OCI-LY7 (cell line): ENCODE measurements at regions not wholly inside any gene's neighbourhood (a gene's known extent, or its start where the extent isn't known, plus 50 kb on each side); places are given as distances from the start of the nearest gene placed in this dataset.

Source experiments
- BruUV-seq: library from RNA; stranded (reverse); fragments of 400-500 nt; replicated peaks from 2 replicates; lab custom pipeline; 2021; lab: Mats Ljungman, UMichigan
- CTCF ChIA-PET: fragments of 300-600 bp; sonication (Branson Sonifier 250); formaldehyde crosslinking; loops from one replicate; lab custom pipeline; 2022; ENCODE audit warnings: antibody characterized with exemption; ENCODE audit not compliant: unreplicated experiment; lab: Charles Lee
- POLR2A ChIA-PET: fragments of 300-600 bp; sonication (Branson Sonifier 250); formaldehyde crosslinking; loops from one replicate; lab custom pipeline; 2022; ENCODE audit warnings: antibody characterized with exemption; lab: Charles Lee
- DNase-seq: peaks from one replicate; pipeline ENCODE4 v3.0.0-alpha.2; 2015; ENCODE audit warnings: low spot score
- H2AFZ ChIP-seq: fragments of 200-600 bp; sonication (generic), shearing (Covaris generic); 2 replicates; pipeline ENCODE4 v1.6.1; 2014; ENCODE audit warnings: mild to moderate bottlenecking, antibody characterized with exemption, low read length, moderate library complexity
- H3K27ac ChIP-seq: fragments of 200-600 bp; sonication (generic); 2 replicates; pipeline ENCODE4 v1.5.1; 2014; ENCODE audit warnings: mixed run types, low read depth, mild to moderate bottlenecking, moderate library complexity, low read length, inconsistent platforms; ENCODE audit not compliant: poor library complexity, severe bottlenecking
- H3K36me3 ChIP-seq: fragments of 200-600 bp; sonication (generic); 2 replicates; pipeline ENCODE4 v1.6.1; 2014; ENCODE audit warnings: mild to moderate bottlenecking, antibody characterized with exemption, low read length, moderate library complexity, mixed read lengths; ENCODE audit not compliant: insufficient read depth
- H3K4me1 ChIP-seq: fragments of 200-600 bp; sonication (generic); 2 replicates; pipeline ENCODE4 v1.5.1; 2014; ENCODE audit warnings: mild to moderate bottlenecking, low read length; ENCODE audit not compliant: insufficient read depth, poor library complexity, severe bottlenecking
- H3K4me2 ChIP-seq: fragments of 200-600 bp; sonication (generic); 2 replicates; pipeline ENCODE4 v1.6.1; 2014; ENCODE audit warnings: mild to moderate bottlenecking, low read length
- H3K4me3 ChIP-seq: fragments of 200-600 bp; sonication (generic); 2 replicates; pipeline ENCODE4 v1.5.1; 2014; ENCODE audit warnings: mild to moderate bottlenecking, low read depth, low read length; ENCODE audit not compliant: poor library complexity, severe bottlenecking
- H3K79me2 ChIP-seq: fragments of 200-600 bp; sonication (generic); 2 replicates; pipeline ENCODE4 v1.6.1; 2016; ENCODE audit warnings: low read depth, mild to moderate bottlenecking, low read length, moderate library complexity, mixed read lengths; ENCODE audit not compliant: insufficient read depth
- H3K9me2 ChIP-seq: fragments of 200-600 bp; sonication (generic); 2 replicates; pipeline ENCODE4 v1.6.1; 2016; ENCODE audit warnings: mild to moderate bottlenecking, low read length, mixed read lengths; ENCODE audit not compliant: insufficient read depth
- H3K9me3 ChIP-seq: fragments of 200-600 bp; sonication (generic); 2 replicates; pipeline ENCODE4 v1.6.1; 2014; ENCODE audit warnings: mild to moderate bottlenecking, mixed run types, low read length, mixed read lengths
- H4K20me1 ChIP-seq: fragments of 200-600 bp; sonication (generic); 2 replicates; pipeline ENCODE4 v1.6.1; 2014; ENCODE audit warnings: mild to moderate bottlenecking, antibody characterized with exemption, low read length, moderate library complexity, mixed read lengths; ENCODE audit not compliant: insufficient read depth
- EZH2phosphoT487 ChIP-seq: fragments of 200-600 bp; sonication (generic); IDR thresholded peaks from 2 replicates; pipeline ENCODE4 v1.6.1; 2018; ENCODE audit warnings: low read depth, borderline replicate concordance, mild to moderate bottlenecking, mixed run types, antibody characterized with exemption, low read length, moderate library complexity, mixed read lengths
- intact Hi-C: fragments of 100-400 bp; cut with micrococcal nuclease; formaldehyde crosslinking; loops from one replicate; pipeline ENCODE4 v1.10.0; 2022; ENCODE audit not compliant: unreplicated experiment
- TF ChIP-seq, protein P1 (sequence below): fragments of 200-600 bp; sonication (generic); conservative IDR thresholded peaks from 2 replicates; pipeline ENCODE4 v1.5.1; 2014; ENCODE audit warnings: mild to moderate bottlenecking, antibody characterized with exemption, low read length, moderate library complexity, mixed read lengths

DNA sequence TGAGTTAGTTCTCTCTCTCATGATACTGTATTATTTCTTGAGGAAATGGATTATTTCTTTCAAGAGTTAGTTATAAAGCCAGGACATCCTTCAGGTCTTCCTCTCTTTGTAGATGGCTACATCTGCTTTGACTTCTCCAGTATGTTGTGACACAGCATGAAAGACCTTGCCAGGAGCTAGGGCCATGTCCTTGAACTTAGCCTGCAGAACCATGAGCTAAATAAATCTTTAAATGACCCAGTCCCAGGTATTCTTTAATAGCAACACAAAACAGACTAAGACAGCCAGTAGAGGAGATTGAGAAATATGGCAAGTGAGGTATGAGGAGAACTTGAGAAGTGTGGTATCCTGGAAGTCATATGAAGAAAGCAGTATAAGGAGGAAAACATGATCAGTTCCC lies 214.9 kb upstream of the PPP1R3A start:
- CTCF ChIA-PET, result no interaction called here
- H3K79me2 ChIP-seq, result no peaks in the 10 kb centered on the region
- H3K9me3 ChIP-seq, result no peaks in the 10 kb centered on the region
- H3K9me2 ChIP-seq, result no peaks in the 10 kb centered on the region
- H3K36me3 ChIP-seq, result no peaks in the 10 kb centered on the region
- no peak overlapping the region for H3K4me2 ChIP-seq
- no peak overlapping the region for H3K27ac ChIP-seq
- H4K20me1 ChIP-seq, result no peaks in the 10 kb centered on the region
- intact Hi-C loops, result no loop called here
- no peaks in the 10 kb centered on the region for H3K4me1 ChIP-seq
- TF ChIP-seq, protein P1, sequence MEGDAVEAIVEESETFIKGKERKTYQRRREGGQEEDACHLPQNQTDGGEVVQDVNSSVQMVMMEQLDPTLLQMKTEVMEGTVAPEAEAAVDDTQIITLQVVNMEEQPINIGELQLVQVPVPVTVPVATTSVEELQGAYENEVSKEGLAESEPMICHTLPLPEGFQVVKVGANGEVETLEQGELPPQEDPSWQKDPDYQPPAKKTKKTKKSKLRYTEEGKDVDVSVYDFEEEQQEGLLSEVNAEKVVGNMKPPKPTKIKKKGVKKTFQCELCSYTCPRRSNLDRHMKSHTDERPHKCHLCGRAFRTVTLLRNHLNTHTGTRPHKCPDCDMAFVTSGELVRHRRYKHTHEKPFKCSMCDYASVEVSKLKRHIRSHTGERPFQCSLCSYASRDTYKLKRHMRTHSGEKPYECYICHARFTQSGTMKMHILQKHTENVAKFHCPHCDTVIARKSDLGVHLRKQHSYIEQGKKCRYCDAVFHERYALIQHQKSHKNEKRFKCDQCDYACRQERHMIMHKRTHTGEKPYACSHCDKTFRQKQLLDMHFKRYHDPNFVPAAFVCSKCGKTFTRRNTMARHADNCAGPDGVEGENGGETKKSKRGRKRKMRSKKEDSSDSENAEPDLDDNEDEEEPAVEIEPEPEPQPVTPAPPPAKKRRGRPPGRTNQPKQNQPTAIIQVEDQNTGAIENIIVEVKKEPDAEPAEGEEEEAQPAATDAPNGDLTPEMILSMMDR, result no peak
- no peak for TF ChIP-seq EZH2phosphoT487
- no peak overlapping the region for H3K4me3 ChIP-seq
- no peak overlapping the region for H2AFZ ChIP-seq
- no TSS peak for BruUV-seq
- DNase-seq, result no peak
- POLR2A ChIA-PET, result no interaction called here

DNA sequence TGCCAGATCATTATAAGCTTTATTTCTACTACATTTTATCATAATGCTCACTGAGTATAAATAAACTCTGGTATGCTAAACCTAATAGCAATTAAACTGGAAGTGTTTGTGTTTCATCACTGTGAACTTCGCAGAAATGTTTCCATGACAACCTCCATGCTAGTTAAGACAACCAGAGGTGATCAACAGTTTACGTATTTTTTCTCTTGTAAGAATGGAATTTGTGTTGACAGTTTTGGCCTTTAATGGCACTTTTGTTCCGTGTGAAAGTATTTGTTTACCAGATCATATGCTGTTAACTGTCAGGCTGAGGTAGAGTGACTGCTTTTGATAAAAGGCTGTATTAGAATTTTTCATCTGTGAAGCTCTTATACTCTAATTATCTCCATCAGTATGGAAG lies 212.1 kb upstream of the PPP1R3A start:
- no peaks in the 10 kb centered on the region for H3K9me2 ChIP-seq
- H2AFZ ChIP-seq, result no peak overlapping the region
- intact Hi-C loops, result no loop called here
- no peaks in the 10 kb centered on the region for H3K79me2 ChIP-seq
- POLR2A ChIA-PET, result no interaction called here
- no peak overlapping the region for H3K4me3 ChIP-seq
- TF ChIP-seq, protein P1, result no peak
- TF ChIP-seq EZH2phosphoT487, result no peak
- H4K20me1 ChIP-seq, result no peaks in the 10 kb centered on the region
- H3K4me2 ChIP-seq, result no peak overlapping the region
- H3K4me1 ChIP-seq, result no peaks in the 10 kb centered on the region
- CTCF ChIA-PET, result no interaction called here
- DNase-seq, result no peak
- H3K9me3 ChIP-seq, result no peaks in the 10 kb centered on the region
- BruUV-seq, result no TSS peak
- no peak overlapping the region for H3K27ac ChIP-seq
- H3K36me3 ChIP-seq, result no peaks in the 10 kb centered on the region

DNA sequence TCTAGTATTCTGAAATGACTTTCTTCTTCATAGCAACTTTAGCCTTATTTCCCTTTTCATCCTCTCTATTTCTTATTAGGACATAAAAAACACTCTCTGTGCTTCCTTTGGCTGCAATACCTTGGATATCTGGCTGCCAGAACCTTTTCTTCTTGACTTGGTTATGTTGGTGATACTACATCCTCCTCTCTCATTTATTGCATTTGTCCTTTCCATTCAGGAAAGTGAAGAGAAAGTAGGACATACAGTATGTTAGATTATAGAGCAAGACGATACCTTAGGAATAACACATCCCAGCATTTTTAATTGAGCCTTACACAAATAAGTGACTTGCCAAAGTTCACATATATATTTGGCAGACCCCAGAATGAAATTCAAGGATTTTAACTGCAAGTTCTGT lies 210.1 kb upstream of the PPP1R3A start:
- Histone ChIP-seq H4K20me1 (no peaks in the 10 kb centered on the region), H3K36me3 (no peaks in the 10 kb centered on the region), H3K4me3 (no peak overlapping the region), H2AFZ (no peak overlapping the region), H3K79me2 (no peaks in the 10 kb centered on the region), H3K9me2 (no peaks in the 10 kb centered on the region), H3K4me1 (no peaks in the 10 kb centered on the region), H3K4me2 (no peak overlapping the region), H3K27ac (no peak overlapping the region), H3K9me3 (no peaks in the 10 kb centered on the region)
- intact Hi-C loops, result no loop called here
- BruUV-seq, result no TSS peak
- CTCF ChIA-PET, result no interaction called here
- TF ChIP-seq EZH2phosphoT487, result no peak
- TF ChIP-seq, protein P1, result no peak
- no peak for DNase-seq
- POLR2A ChIA-PET, result no interaction called here
